ENCODE measurements at regions not wholly inside any gene's neighbourhood (a gene's known extent, or its start where the extent isn't known, plus 50 kb on each side); places are given as distances from the start of the nearest gene placed in this dataset.

- ChIA-PET CTCF (no interaction called here), POLR2A (no interaction called here)
- no peak overlapping the region for H3K4me3 ChIP-seq (ENCODE audit: low read depth, low read length)
- no peak for DNase-seq (ENCODE audit: low read depth)
- no peaks in the 10 kb centered on the region for H3K27me3 ChIP-seq (ENCODE audit: control insufficient read depth, insufficient read depth, low read length)
- no peak for TF ChIP-seq CTCF (IDR thresholded peaks at IDR 0.05; ENCODE audit: insufficient read depth, low read depth, low read length)
- no peaks in the 10 kb centered on the region for H3K36me3 ChIP-seq (ENCODE audit: control insufficient read depth, insufficient read depth, low read length)
Measured at GRCh38 chr14:40113671-40114070, 681.4 kb upstream of the FBXO33 start.

GRCh38 chr14:40100544-40101196 is 668.4 kb upstream of the FBXO33 start:
- no peak overlapping the region for H3K4me3 ChIP-seq (ENCODE audit: low read depth, low read length)
- ChIA-PET CTCF (no interaction called here), POLR2A (no interaction called here)
- TF ChIP-seq CTCF (IDR thresholded peaks at IDR 0.05; ENCODE audit: insufficient read depth, low read depth, low read length) = no peak
- no peaks in the 10 kb centered on the region for H3K36me3 ChIP-seq (ENCODE audit: control insufficient read depth, insufficient read depth, low read length)
- no peaks in the 10 kb centered on the region for H3K27me3 ChIP-seq (ENCODE audit: control insufficient read depth, insufficient read depth, low read length)
- no peak for DNase-seq (ENCODE audit: low read depth)

DNA sequence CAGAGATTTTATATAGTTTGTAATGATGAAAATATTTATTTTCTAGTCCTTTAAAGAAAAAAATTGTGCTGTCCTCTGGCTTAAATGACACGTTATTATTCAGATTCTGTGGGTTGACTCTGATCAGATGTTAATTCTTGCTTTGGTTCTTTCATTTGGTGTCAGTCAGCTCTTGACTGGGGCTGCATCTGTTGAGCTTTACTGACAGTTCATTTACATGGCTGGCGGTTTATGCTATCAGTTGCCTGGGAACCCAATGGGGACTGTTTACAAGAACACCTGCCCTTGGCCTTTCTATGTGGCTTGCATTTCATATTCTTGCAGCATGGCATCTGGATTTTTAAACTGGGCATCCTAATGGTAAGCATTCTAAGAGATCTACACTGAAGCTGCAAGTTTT is 667.1 kb upstream of the FBXO33 start:
- ChIA-PET POLR2A (no interaction called here), CTCF (no interaction called here)
- no peak for TF ChIP-seq CTCF (IDR thresholded peaks at IDR 0.05; ENCODE audit: insufficient read depth, low read depth, low read length)
- H3K4me3 ChIP-seq (ENCODE audit: low read depth, low read length) = no peak overlapping the region
- no peaks in the 10 kb centered on the region for H3K27me3 ChIP-seq (ENCODE audit: control insufficient read depth, insufficient read depth, low read length)
- H3K36me3 ChIP-seq (ENCODE audit: control insufficient read depth, insufficient read depth, low read length) = no peaks in the 10 kb centered on the region
- DNase-seq (ENCODE audit: low read depth) = no peak

GRCh38 chr14:40098468-40098867 is 666.2 kb upstream of the FBXO33 start:
- ChIA-PET CTCF (no interaction called here), POLR2A (no interaction called here)
- no peak for TF ChIP-seq CTCF (IDR thresholded peaks at IDR 0.05; ENCODE audit: insufficient read depth, low read depth, low read length)

GRCh38 chr14:40096968-40097367 is 664.7 kb upstream of the FBXO33 start:
- no peak for DNase-seq (ENCODE audit: low read depth)
- POLR2A ChIA-PET = no interaction called here
- no peak for TF ChIP-seq CTCF (IDR thresholded peaks at IDR 0.05; ENCODE audit: insufficient read depth, low read depth, low read length)
- no peak overlapping the region for H3K4me3 ChIP-seq (ENCODE audit: low read depth, low read length)
- H3K27me3 ChIP-seq (ENCODE audit: control insufficient read depth, insufficient read depth, low read length) = no peaks in the 10 kb centered on the region
- no peaks in the 10 kb centered on the region for H3K36me3 ChIP-seq (ENCODE audit: control insufficient read depth, insufficient read depth, low read length)
- CTCF ChIA-PET = no interaction called here

More at GRCh38 chr14:40098468-40098867, 666.2 kb upstream of the FBXO33 start:
- DNase-seq (ENCODE audit: low read depth) = no peak
- Histone ChIP-seq H3K4me3 (ENCODE audit: low read depth, low read length) (no peak overlapping the region), H3K27me3 (ENCODE audit: control insufficient read depth, insufficient read depth, low read length) (no peaks in the 10 kb centered on the region), H3K36me3 (ENCODE audit: control insufficient read depth, insufficient read depth, low read length) (no peaks in the 10 kb centered on the region)
